Skeletal muscle satellite cell (primary cell): ENCODE measurements at regions not wholly inside any gene's neighbourhood (a gene's known extent, or its start where the extent isn't known, plus 50 kb on each side); places are given as distances from the start of the nearest gene placed in this dataset.

Experiments
- H3K27me3 ChIP-seq: 2 replicates; pipeline ENCODE4 v1.7.0; 2013; ENCODE audit warnings: low read length; ENCODE audit not compliant: control insufficient read depth, insufficient read depth
- H3K36me3 ChIP-seq: 2 replicates; pipeline ENCODE4 v1.7.0; 2013; ENCODE audit warnings: mild to moderate bottlenecking, control low read depth, low read length; ENCODE audit not compliant: insufficient read depth
- H3K4me1 ChIP-seq: 2 replicates; pipeline ENCODE4 v1.7.0; 2013; ENCODE audit warnings: low read length; ENCODE audit not compliant: control insufficient read depth, insufficient read depth
- H3K4me2 ChIP-seq: 2 replicates; pipeline ENCODE4 v1.7.0; 2013; ENCODE audit warnings: mild to moderate bottlenecking, low read length
- H3K4me3 ChIP-seq: 2 replicates; pipeline ENCODE4 v1.7.0; 2013; ENCODE audit warnings: low read length
- H3K9ac ChIP-seq: 2 replicates; pipeline ENCODE4 v1.7.0; 2013; ENCODE audit warnings: mild to moderate bottlenecking, low read depth, low read length, moderate library complexity
- H3K9me3 ChIP-seq: replicated peaks from 2 replicates; pipeline ENCODE4 v1.7.0; 2013; ENCODE audit warnings: mild to moderate bottlenecking, control low read depth, low read length

GRCh38 chr3:193890016-193890897, 245.7 kb upstream of the HES1 start:
- Histone ChIP-seq H3K9ac (no peak overlapping the region), H3K27me3 (no peaks in the 10 kb centered on the region), H3K4me2 (no peak overlapping the region), H3K36me3 (no peaks in the 10 kb centered on the region), H3K4me1 (no peaks in the 10 kb centered on the region), H3K9me3 (no peaks in the 10 kb centered on the region), H3K4me3 (no peak overlapping the region)

GRCh38 chr3:193894121-193894863, 241.7 kb upstream of the HES1 start:
- Histone ChIP-seq H3K4me3 (no peak overlapping the region), H3K9me3 (no peaks in the 10 kb centered on the region), H3K9ac (no peak overlapping the region), H3K27me3 (peaks cover 17% of the 10 kb centered on the region), H3K4me1 (no peaks in the 10 kb centered on the region), H3K36me3 (no peaks in the 10 kb centered on the region), H3K4me2 (no peak overlapping the region)

GRCh38 chr3:193895409-193895808, 240.5 kb upstream of the HES1 start:
- Histone ChIP-seq H3K4me3 (no peak overlapping the region), H3K9ac (no peak overlapping the region), H3K4me2 (no peak overlapping the region), H3K9me3 (no peaks in the 10 kb centered on the region), H3K36me3 (no peaks in the 10 kb centered on the region), H3K27me3 (peaks cover 21% of the 10 kb centered on the region), H3K4me1 (no peaks in the 10 kb centered on the region)

- Histone ChIP-seq H3K4me1 (no peaks in the 10 kb centered on the region), H3K36me3 (no peaks in the 10 kb centered on the region), H3K27me3 (peaks cover 26% of the 10 kb centered on the region), H3K4me3 (no peak overlapping the region), H3K9ac (no peak overlapping the region), H3K4me2 (no peak overlapping the region), H3K9me3 (no peaks in the 10 kb centered on the region)
These were observed 239.5 kb upstream of the HES1 start for GRCh38 chr3:193896419-193896818.

DNA sequence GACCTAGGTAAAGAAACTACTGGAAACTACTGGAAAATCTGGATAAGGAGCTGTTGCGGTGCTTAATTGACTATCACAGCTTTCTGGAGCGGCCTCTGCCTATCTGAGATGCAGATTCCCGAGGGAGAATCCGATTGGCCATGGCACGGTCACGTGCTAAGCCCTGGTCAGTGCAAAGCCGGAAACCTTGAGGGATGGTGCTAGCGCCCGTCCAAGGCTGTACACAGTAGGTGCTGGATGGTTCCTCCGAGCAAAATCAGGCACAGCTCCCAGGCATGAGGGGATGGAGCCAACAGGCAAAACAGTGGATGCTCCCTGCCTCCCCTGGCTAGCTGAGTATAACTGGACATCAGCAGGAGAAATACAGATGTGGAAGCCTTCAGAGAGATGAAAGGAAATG, 238.7 kb upstream of the HES1 start:
- H3K9me3 ChIP-seq = no peaks in the 10 kb centered on the region
- no peaks in the 10 kb centered on the region for H3K4me1 ChIP-seq
- peaks cover 35% of the 10 kb centered on the region for H3K27me3 ChIP-seq
- H3K36me3 ChIP-seq = no peaks in the 10 kb centered on the region
- no peak overlapping the region for H3K9ac ChIP-seq
- peak overlapping the region; percentile 52 for H3K4me2 ChIP-seq
- H3K4me3 ChIP-seq = no peak overlapping the region

- Histone ChIP-seq H3K4me2 (no peak overlapping the region), H3K9ac (no peak overlapping the region), H3K27me3 (peaks cover 39% of the 10 kb centered on the region), H3K36me3 (no peaks in the 10 kb centered on the region), H3K4me1 (no peaks in the 10 kb centered on the region), H3K4me3 (no peak overlapping the region), H3K9me3 (no peaks in the 10 kb centered on the region)
These were observed 238.2 kb upstream of the HES1 start for GRCh38 chr3:193897731-193898180.

DNA sequence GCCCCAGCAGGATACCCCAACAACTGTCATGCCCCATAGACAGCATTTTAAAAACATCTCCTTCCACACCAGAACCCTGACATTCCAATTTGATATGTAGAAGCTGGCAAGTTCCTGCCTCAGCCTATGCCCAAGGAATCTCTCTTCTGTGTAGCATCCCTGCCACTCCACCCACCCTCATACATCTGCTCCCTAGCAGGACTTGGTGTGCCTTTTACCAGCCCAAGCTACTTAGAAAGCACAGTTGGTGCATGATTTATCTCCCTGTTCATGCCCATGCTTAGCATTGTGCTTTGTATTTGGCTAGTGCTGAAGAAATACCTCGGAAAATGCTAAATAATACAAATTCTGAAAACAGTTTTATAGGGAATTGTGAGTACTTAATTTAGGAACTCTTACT, 236.9 kb upstream of the HES1 start:
- Histone ChIP-seq H3K27me3 (peaks cover 49% of the 10 kb centered on the region), H3K4me3 (no peak overlapping the region), H3K9ac (no peak overlapping the region), H3K36me3 (no peaks in the 10 kb centered on the region), H3K9me3 (no peaks in the 10 kb centered on the region), H3K4me1 (no peaks in the 10 kb centered on the region), H3K4me2 (no peak overlapping the region)

DNA sequence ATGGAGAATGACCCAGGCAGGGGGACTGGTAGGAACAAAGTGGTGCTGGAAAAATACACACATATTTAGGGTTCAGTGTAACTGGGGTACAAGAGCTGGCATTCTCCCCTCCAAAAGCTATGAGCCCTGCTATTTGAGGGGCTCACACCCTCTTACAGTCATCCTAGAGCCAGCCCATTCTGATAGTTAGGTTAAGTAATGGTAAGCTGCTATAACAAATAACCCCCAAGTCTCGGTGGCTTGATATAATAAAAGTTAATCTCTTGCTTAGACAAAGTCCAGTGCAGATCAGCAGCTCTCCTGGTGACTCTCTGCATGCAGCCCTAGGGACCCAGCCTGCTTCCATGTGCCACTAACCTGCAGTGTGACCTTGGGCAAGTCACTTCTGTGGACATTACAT, 234.9 kb upstream of the HES1 start:
- H3K4me1 ChIP-seq = no peaks in the 10 kb centered on the region
- H3K9me3 ChIP-seq = no peaks in the 10 kb centered on the region
- H3K36me3 ChIP-seq = no peaks in the 10 kb centered on the region
- no peak overlapping the region for H3K4me2 ChIP-seq
- peaks cover 64% of the 10 kb centered on the region for H3K27me3 ChIP-seq
- no peak overlapping the region for H3K4me3 ChIP-seq
- no peak overlapping the region for H3K9ac ChIP-seq

DNA sequence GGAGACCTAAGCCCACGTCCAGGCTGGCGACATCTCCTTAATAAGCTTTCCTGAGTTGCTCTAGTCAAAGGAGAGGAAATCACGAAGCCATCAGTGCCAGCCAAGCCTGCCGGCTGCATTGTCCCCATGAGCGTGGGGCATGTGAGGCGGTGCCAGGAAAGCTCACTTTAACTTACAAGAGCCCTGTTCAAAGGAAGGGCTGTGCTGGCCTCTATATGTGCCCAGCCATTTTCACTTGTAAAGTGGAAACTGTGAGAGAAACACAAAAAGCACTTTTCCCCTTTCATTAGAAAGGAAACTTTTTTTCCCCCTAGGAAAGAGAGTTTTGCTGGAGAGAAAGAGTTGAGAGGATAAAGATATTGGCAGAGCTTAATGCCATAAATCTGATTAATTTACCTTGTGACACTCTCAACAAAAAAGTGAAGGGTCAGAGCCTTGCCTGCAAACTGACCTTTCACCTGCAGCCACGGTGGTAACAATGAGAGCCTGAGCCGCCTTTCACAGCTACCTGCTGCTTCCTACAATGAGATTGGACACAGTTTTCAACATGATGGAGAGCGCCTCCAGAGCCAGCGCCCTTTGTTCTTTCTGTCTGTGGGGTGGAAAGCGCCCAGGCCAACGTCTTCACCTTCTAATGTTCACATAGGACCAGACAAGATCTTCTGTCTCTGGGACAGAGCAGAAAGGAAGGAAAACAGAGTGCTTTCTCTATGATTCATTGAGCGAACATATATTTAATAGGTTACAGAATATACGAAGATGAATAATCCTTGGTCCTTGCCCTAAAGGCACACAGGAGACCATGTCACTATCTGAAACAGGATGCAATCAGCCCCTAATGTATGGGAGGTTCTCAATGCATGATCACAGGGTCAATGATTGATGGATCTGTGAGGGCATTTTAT, 233.1 kb upstream of the HES1 start:
- H3K36me3 ChIP-seq = no peaks in the 10 kb centered on the region
- H3K27me3 ChIP-seq = peaks cover 69% of the 10 kb centered on the region
- no peak overlapping the region for H3K4me2 ChIP-seq
- H3K4me1 ChIP-seq = no peaks in the 10 kb centered on the region
- no peaks in the 10 kb centered on the region for H3K9me3 ChIP-seq
- H3K4me3 ChIP-seq = no peak overlapping the region
- no peak overlapping the region for H3K9ac ChIP-seq

- H3K4me3 ChIP-seq = no peak overlapping the region
- H3K4me1 ChIP-seq = no peaks in the 10 kb centered on the region
- peaks cover 71% of the 10 kb centered on the region for H3K27me3 ChIP-seq
- no peaks in the 10 kb centered on the region for H3K36me3 ChIP-seq
- H3K9me3 ChIP-seq = no peaks in the 10 kb centered on the region
- no peak overlapping the region for H3K4me2 ChIP-seq
- no peak overlapping the region for H3K9ac ChIP-seq
These were observed 232.5 kb upstream of the HES1 start for GRCh38 chr3:193903512-193903817.

- Histone ChIP-seq H3K4me1 (no peaks in the 10 kb centered on the region), H3K9ac (no peak overlapping the region), H3K4me2 (no peak overlapping the region), H3K27me3 (peaks cover 70% of the 10 kb centered on the region), H3K9me3 (no peaks in the 10 kb centered on the region), H3K4me3 (no peak overlapping the region), H3K36me3 (no peaks in the 10 kb centered on the region)
These were observed 232.0 kb upstream of the HES1 start for GRCh38 chr3:193903966-193904365.
